WTC11 (cell line): ENCODE measurements at regions not wholly inside any gene's neighbourhood (a gene's known extent, or its start where the extent isn't known, plus 50 kb on each side); places are given as distances from the start of the nearest gene placed in this dataset.

Experiments
- ATAC-seq: fragments of 200-7000 bp; cut with Tn5 transposase; 2 replicates; pipeline ENCODE4 v1.10.0; 2021; ENCODE audit warnings: mild to moderate bottlenecking, moderate library complexity
- CTCF ChIA-PET: fragments of 300-600 bp; sonication (Branson Sonifier 250); formaldehyde crosslinking; loops from one replicate; lab custom pipeline; 2021; ENCODE audit warnings: antibody characterized with exemption; lab: Charles Lee
- POLR2A ChIA-PET: fragments of 350-600 bp; sonication (Branson Sonifier 250); formaldehyde crosslinking; loops from one replicate; lab custom pipeline; 2021; ENCODE audit warnings: antibody characterized with exemption; lab: Charles Lee
- DNase-seq: peaks from one replicate; pipeline ENCODE4 v3.0.0; 2021; ENCODE audit warnings: low spot score
- H3K27ac Mint-ChIP-seq: 2 replicates; pipeline ENCODE4 v1.8.0; 2021; ENCODE audit warnings: mixed read lengths
- H3K27me3 Mint-ChIP-seq: 2 replicates; pipeline ENCODE4 v1.8.0; 2021; ENCODE audit warnings: low read depth, mild to moderate bottlenecking, moderate library complexity, mixed read lengths
- H3K36me3 Mint-ChIP-seq: 2 replicates; pipeline ENCODE4 v1.8.0; 2021; ENCODE audit warnings: mixed read lengths
- H3K4me1 Mint-ChIP-seq: 2 replicates; pipeline ENCODE4 v1.8.0; 2022; ENCODE audit warnings: mixed read lengths
- H3K4me3 Mint-ChIP-seq: 2 replicates; pipeline ENCODE4 v1.8.0; 2021; ENCODE audit warnings: mild to moderate bottlenecking, moderate library complexity, mixed read lengths
- H3K9me3 Mint-ChIP-seq: 2 replicates; pipeline ENCODE4 v1.8.0; 2021; ENCODE audit warnings: mixed read lengths
- ATF1 ChIP-seq: sonication (generic); formaldehyde crosslinking; IDR thresholded peaks from 2 replicates; pipeline ENCODE4 v1.8.1; 2023; ENCODE audit warnings: mild to moderate bottlenecking, moderate library complexity, missing genetic modification reagents
- CBFB ChIP-seq: sonication (generic); formaldehyde crosslinking; IDR thresholded peaks from 2 replicates; pipeline ENCODE4 v1.8.1; 2022; ENCODE audit warnings: mild to moderate bottlenecking, low read depth, missing genetic modification reagents
- ELF4 ChIP-seq: sonication (generic); formaldehyde crosslinking; IDR thresholded peaks from 2 replicates; pipeline ENCODE4 v1.8.1; 2022; ENCODE audit warnings: low read depth, mild to moderate bottlenecking, moderate library complexity, missing genetic modification reagents
- ESRRA ChIP-seq: sonication (generic); formaldehyde crosslinking; IDR thresholded peaks from 2 replicates; pipeline ENCODE4 v1.8.1; 2022; ENCODE audit warnings: mild to moderate bottlenecking, missing genetic modification reagents, borderline replicate concordance
- GABPB1 ChIP-seq: sonication (generic); formaldehyde crosslinking; IDR thresholded peaks from 2 replicates; pipeline ENCODE4 v1.8.1; 2023; ENCODE audit warnings: mild to moderate bottlenecking, missing genetic modification reagents
- GRHL2 ChIP-seq: fragments of 250-450 bp; sonication (Bioruptor Pico); IDR thresholded peaks from 2 replicates; pipeline ENCODE4 v1.8.0; 2022; ENCODE audit warnings: mild to moderate bottlenecking, moderate library complexity; ENCODE audit not compliant: insufficient replicate concordance, severe bottlenecking
- GTF2I ChIP-seq: fragments of 250-450 bp; sonication (Bioruptor Pico); conservative IDR thresholded peaks from 2 replicates; pipeline ENCODE4 v1.4.0; 2021; ENCODE audit warnings: mild to moderate bottlenecking
- HMGA2 ChIP-seq: fragments of 250-450 bp; sonication (Bioruptor Pico); IDR thresholded peaks from 2 replicates; pipeline ENCODE4 v1.4.0; 2021; ENCODE audit warnings: mild to moderate bottlenecking, moderate library complexity
- NR3C1 ChIP-seq: sonication (generic); formaldehyde crosslinking; conservative IDR thresholded peaks from 2 replicates; pipeline ENCODE4 v1.8.1; 2023; ENCODE audit warnings: low read depth, mild to moderate bottlenecking, missing genetic modification reagents
- OVOL2 ChIP-seq: fragments of 250-450 bp; sonication (Bioruptor Pico); IDR thresholded peaks from 2 replicates; pipeline ENCODE4 v1.9.0; 2021; ENCODE audit warnings: mild to moderate bottlenecking, borderline replicate concordance
- SMAD4 ChIP-seq: sonication (generic); formaldehyde crosslinking; IDR thresholded peaks from 2 replicates; pipeline ENCODE4 v1.8.0; 2022; ENCODE audit warnings: mild to moderate bottlenecking, missing genetic modification reagents
- SP1 ChIP-seq: sonication (generic); formaldehyde crosslinking; conservative IDR thresholded peaks from 2 replicates; pipeline ENCODE4 v1.8.1; 2022; ENCODE audit warnings: missing genetic modification reagents
- ZBTB21 ChIP-seq: sonication (generic); formaldehyde crosslinking; IDR thresholded peaks from 2 replicates; pipeline ENCODE4 v1.8.1; 2023; ENCODE audit warnings: mild to moderate bottlenecking, missing genetic modification reagents, borderline replicate concordance
- ZNF396 ChIP-seq: fragments of 250-450 bp; sonication (Bioruptor Pico); IDR thresholded peaks from 2 replicates; pipeline ENCODE4 v1.8.0; 2021; ENCODE audit warnings: mild to moderate bottlenecking, moderate library complexity, borderline replicate concordance
- ZNF416 ChIP-seq: fragments of 250-450 bp; sonication (Bioruptor Pico); IDR thresholded peaks from 2 replicates; pipeline ENCODE4 v1.9.0; 2021; ENCODE audit warnings: mild to moderate bottlenecking, inconsistent platforms
- TF ChIP-seq, protein P1 (sequence below): sonication (generic); formaldehyde crosslinking; IDR thresholded peaks from 2 replicates; pipeline ENCODE4 v1.8.0; 2022; ENCODE audit warnings: mild to moderate bottlenecking, missing genetic modification reagents
- TF ChIP-seq, protein P2 (sequence below): sonication (generic); formaldehyde crosslinking; IDR thresholded peaks from 2 replicates; pipeline ENCODE4 v1.8.1; 2022; ENCODE audit warnings: mild to moderate bottlenecking, moderate library complexity, missing genetic modification reagents
- TF ChIP-seq, protein P3 (sequence below): fragments of 250-450 bp; sonication (Bioruptor Pico); IDR thresholded peaks from 2 replicates; pipeline ENCODE4 v2.1.2; 2022; ENCODE audit warnings: mild to moderate bottlenecking, moderate library complexity
- TF ChIP-seq, protein P4 (sequence below): fragments of 250-450 bp; sonication (Bioruptor Pico); IDR thresholded peaks from 2 replicates; pipeline ENCODE4 v1.9.0; 2021; ENCODE audit warnings: moderate library complexity, mild to moderate bottlenecking, inconsistent platforms, borderline replicate concordance
- TF ChIP-seq, protein P5 (sequence below): fragments of 250-450 bp; sonication (Bioruptor Pico); conservative IDR thresholded peaks from 2 replicates; pipeline ENCODE4 v1.9.0; 2021; ENCODE audit warnings: mild to moderate bottlenecking
- TF ChIP-seq, protein P6 (sequence below): sonication (generic); formaldehyde crosslinking; IDR thresholded peaks from 2 replicates; pipeline ENCODE4 v1.8.0; 2022; ENCODE audit warnings: mild to moderate bottlenecking, missing genetic modification reagents
- TF ChIP-seq, protein P7 (sequence below): fragments of 250-450 bp; sonication (Bioruptor Pico); IDR thresholded peaks from 2 replicates; pipeline ENCODE4 v1.8.0; 2021; ENCODE audit warnings: mild to moderate bottlenecking

DNA sequence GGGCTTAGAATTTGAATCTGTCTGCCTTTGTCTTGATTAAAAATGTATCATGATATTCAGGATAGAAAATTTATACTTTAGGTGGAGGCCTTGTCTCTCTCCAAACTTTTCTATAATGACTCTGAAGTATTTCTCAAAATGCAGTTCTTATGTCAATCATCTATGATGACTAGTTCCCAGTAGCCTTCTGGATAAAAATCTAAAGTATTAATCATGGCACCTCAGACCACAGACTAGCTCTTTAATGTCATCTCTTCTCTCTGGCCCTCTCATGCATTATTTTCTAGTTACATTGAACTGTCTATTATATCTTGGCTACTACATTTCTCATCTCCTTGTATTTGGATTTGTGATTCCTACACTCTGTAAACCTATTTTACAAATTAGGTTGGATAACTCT lies 96.9 kb downstream of the ZPLD1 start:
- TF ChIP-seq ZBTB21 (CRISPR knock-in tag): no peak
- TF ChIP-seq, protein P1, sequence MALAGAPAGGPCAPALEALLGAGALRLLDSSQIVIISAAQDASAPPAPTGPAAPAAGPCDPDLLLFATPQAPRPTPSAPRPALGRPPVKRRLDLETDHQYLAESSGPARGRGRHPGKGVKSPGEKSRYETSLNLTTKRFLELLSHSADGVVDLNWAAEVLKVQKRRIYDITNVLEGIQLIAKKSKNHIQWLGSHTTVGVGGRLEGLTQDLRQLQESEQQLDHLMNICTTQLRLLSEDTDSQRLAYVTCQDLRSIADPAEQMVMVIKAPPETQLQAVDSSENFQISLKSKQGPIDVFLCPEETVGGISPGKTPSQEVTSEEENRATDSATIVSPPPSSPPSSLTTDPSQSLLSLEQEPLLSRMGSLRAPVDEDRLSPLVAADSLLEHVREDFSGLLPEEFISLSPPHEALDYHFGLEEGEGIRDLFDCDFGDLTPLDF: no peak
- no peak for TF ChIP-seq CBFB (CRISPR knock-in tag)
- no peak for TF ChIP-seq ZNF416 (CRISPR knock-in tag)
- no peak for TF ChIP-seq GTF2I (CRISPR knock-in tag)
- no peak for TF ChIP-seq NR3C1
- no peak for TF ChIP-seq ATF1
- no peaks in the 10 kb centered on the region for H3K36me3 Mint-ChIP-seq
- H3K27me3 Mint-ChIP-seq: no peaks in the 10 kb centered on the region
- H3K27ac Mint-ChIP-seq: no peak overlapping the region
- no peak for ATAC-seq
- 0 out of 2 replicates have a peak, but pooled peaks cover 3% of the 10 kb centered on the region for H3K4me1 Mint-ChIP-seq
- ChIA-PET CTCF (interaction anchor here (0.7 kb wide), 1 partner anchor 125 kb away, joined by 6 read pairs; no protein-coding TSS in a partner anchor), POLR2A (no interaction called here)
- H3K9me3 Mint-ChIP-seq: no peaks in the 10 kb centered on the region
- H3K4me3 Mint-ChIP-seq: no peak overlapping the region
- DNase-seq: no peak

DNA sequence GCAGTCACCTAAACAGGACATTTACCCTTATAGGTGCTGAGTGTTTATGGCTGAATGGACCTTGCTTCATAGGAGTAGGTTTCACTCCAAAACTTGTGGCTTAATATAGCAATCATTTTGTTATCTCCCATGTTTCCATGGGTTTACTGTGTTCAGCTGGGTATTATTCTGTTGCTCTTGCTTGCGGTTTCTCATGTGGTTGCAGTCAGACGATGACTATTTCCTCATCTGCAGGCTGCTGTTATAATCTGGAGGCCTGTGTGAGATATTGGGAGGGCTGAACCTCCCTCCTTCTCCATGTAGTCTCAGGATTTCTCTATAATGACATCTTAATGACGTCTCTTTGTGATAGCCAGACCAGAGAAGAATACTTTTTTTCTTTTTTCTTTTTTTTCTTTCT lies 98.1 kb downstream of the ZPLD1 start:
- Mint-ChIP-seq H3K27ac (no peak overlapping the region), H3K4me3 (no peak overlapping the region), H3K36me3 (no peaks in the 10 kb centered on the region), H3K4me1 (0 out of 2 replicates have a peak, but pooled peaks cover 3% of the 10 kb centered on the region), H3K9me3 (no peaks in the 10 kb centered on the region), H3K27me3 (no peaks in the 10 kb centered on the region)
- DNase-seq: no peak
- POLR2A ChIA-PET: no interaction called here
- CTCF ChIA-PET: no interaction called here
- TF ChIP-seq, protein P2, sequence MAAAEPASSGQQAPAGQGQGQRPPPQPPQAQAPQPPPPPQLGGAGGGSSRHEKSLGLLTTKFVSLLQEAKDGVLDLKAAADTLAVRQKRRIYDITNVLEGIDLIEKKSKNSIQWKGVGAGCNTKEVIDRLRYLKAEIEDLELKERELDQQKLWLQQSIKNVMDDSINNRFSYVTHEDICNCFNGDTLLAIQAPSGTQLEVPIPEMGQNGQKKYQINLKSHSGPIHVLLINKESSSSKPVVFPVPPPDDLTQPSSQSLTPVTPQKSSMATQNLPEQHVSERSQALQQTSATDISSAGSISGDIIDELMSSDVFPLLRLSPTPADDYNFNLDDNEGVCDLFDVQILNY (CRISPR knock-in tag): no peak
- TF ChIP-seq ELF4 (CRISPR knock-in tag) (no peak), ESRRA (no peak), HMGA2 (CRISPR knock-in tag) (no peak), GRHL2 (CRISPR knock-in tag) (no peak), GABPB1 (no peak), SMAD4 (CRISPR knock-in tag) (no peak), OVOL2 (CRISPR knock-in tag) (no peak), CBFB (CRISPR knock-in tag) (no peak), SP1 (CRISPR knock-in tag) (no peak), ZNF396 (CRISPR knock-in tag) (no peak)
- TF ChIP-seq, protein P1: no peak
- TF ChIP-seq, protein P3, sequence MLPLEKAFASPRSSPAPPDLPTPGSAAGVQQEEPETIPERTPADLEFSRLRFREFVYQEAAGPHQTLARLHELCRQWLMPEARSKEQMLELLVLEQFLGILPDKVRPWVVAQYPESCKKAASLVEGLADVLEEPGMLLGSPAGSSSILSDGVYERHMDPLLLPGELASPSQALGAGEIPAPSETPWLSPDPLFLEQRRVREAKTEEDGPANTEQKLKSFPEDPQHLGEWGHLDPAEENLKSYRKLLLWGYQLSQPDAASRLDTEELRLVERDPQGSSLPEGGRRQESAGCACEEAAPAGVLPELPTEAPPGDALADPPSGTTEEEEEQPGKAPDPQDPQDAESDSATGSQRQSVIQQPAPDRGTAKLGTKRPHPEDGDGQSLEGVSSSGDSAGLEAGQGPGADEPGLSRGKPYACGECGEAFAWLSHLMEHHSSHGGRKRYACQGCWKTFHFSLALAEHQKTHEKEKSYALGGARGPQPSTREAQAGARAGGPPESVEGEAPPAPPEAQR: no peak
- TF ChIP-seq, protein P4, sequence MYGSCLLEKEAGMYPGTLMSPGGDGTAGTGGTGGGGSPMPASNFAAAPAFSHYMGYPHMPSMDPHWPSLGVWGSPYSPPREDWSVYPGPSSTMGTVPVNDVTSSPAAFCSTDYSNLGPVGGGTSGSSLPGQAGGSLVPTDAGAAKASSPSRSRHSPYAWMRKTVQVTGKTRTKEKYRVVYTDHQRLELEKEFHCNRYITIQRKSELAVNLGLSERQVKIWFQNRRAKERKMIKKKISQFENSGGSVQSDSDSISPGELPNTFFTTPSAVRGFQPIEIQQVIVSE: no peak
- TF ChIP-seq, protein P5, sequence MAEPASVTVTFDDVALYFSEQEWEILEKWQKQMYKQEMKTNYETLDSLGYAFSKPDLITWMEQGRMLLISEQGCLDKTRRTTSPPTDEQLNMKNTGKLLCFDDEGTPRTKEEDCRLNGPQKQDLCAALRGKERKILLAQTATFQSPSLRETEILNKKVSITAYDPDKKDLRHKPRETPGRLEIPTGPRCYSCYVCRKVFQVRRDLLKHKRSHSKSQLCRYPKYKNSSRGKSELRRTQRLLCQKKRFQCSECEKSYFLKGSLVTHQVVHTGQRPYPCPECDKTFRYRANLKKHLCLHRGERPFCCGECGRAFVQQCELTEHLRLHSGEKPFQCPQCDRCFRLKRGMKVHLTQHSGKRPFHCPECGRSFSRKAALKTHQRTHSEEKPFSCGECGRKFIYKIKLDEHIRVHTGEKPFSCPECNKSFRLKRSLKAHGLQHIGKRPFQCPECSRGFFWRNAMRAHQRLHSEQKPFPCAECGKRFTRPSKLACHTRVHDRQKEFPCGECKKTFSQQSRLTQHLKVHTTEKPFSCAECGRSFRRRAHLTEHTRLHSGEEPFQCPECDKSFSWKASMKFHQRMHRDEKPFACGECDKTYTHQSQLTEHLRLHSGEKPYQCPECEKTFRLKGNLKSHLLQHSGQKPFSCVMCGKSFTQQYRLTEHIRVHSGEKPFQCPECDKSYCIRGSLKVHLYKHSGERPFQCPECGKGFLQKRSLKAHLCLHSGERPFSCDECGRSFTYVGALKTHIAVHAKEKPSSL (CRISPR knock-in tag): no peak
- TF ChIP-seq, protein P6, sequence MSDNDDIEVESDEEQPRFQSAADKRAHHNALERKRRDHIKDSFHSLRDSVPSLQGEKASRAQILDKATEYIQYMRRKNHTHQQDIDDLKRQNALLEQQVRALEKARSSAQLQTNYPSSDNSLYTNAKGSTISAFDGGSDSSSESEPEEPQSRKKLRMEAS (CRISPR knock-in tag): no peak
- TF ChIP-seq, protein P7, sequence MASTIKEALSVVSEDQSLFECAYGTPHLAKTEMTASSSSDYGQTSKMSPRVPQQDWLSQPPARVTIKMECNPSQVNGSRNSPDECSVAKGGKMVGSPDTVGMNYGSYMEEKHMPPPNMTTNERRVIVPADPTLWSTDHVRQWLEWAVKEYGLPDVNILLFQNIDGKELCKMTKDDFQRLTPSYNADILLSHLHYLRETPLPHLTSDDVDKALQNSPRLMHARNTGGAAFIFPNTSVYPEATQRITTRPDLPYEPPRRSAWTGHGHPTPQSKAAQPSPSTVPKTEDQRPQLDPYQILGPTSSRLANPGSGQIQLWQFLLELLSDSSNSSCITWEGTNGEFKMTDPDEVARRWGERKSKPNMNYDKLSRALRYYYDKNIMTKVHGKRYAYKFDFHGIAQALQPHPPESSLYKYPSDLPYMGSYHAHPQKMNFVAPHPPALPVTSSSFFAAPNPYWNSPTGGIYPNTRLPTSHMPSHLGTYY: no peak
- ATAC-seq: no peak
